ENCODE measurements at regions not wholly inside any gene's neighbourhood (a gene's known extent, or its start where the extent isn't known, plus 50 kb on each side); places are given as distances from the start of the nearest gene placed in this dataset.
"Not testable (repeated sequence)": the region's sequence is repeated elsewhere in the genome, so short reads cannot be mapped to it uniquely, and the experiment has no call there.

DNA sequence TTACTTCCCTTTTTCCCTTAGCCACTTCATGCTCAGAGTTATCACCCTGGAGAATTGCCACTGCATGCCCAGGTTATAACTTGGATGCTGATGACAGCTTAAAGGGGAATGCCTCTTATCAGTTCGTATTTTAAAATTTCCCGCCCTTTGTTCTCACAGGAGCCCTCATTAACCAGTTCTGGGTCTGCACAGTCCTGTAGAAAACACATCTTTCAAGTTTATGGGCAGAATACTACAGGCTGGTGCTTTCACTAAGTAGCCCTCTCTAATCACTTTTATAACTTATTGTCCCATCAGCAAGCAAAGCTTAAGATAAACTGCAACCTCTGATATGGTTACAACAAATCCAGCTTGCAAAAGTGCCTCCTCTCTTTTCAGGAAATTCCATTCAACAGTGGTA, 587.3 kb upstream of the UBE2E2 start:
- DNase-seq: no peak

DNA sequence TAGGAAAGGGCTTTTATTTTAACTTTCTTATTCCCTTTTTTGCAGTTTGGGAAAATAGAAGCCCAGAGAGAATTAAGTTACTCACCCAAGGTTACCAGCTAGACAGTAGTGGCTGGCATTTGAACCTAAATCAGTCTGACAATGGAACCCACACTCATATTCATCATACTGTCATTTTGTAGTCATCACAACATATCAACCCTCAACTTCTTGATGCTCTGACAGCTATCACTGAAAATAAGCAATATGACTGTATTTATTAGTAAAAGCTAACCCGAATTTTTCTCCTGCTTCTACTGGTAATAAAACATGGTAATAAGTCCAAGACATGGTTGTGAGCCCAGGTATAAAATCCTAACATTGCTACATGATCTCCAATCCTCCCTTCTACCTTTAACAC, 585.8 kb upstream of the UBE2E2 start:
- DNase-seq: no peak

DNA sequence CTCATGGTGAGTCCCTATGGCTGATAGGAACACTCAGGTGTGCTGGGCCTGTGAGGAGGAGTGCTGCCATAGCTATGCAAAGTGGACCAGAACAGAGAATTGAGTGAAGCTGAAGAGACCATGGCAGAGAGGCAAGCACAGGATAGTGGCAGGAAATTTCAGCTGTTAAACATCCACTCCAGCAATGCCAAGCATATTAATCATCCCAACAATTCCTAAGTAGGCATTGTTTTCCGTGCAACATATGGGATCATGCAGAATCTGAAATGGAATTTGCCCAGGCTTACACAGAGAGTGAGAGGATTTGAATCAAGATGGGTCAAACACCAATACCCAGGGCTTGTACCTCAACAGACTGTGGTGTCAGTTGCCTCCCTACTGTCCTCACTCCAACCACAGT, 582.6 kb upstream of the UBE2E2 start:
- no peak for DNase-seq

DNA sequence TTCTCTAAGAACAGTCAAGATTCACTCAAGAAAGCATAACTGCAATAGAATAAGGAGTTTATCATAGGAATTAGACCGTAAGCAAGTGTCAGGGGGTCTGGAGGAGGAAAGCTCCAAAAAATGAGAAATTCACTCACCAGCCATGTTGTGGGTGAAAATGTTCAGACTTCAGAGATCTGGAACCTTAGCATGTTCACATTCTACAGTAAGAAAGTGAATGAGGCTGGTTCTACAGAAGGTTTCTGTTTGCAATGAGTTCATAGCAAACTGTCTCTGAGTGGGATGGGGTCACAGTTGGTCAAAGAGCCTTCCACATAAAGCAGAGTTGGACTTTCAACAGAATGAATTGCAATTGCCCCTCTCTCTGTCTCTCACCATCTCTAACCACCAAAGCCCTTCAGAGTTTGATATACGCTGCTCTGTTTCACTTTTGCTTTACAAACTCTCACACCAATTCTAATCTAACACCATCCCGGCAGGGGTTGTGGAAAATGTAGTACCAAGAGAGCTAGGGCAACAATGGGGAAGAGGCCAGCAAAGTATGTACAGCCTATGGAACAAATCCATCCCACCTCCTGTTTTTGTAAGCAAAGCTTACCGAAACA, 581.8 kb upstream of the UBE2E2 start:
- DNase-seq: no peak

DNA sequence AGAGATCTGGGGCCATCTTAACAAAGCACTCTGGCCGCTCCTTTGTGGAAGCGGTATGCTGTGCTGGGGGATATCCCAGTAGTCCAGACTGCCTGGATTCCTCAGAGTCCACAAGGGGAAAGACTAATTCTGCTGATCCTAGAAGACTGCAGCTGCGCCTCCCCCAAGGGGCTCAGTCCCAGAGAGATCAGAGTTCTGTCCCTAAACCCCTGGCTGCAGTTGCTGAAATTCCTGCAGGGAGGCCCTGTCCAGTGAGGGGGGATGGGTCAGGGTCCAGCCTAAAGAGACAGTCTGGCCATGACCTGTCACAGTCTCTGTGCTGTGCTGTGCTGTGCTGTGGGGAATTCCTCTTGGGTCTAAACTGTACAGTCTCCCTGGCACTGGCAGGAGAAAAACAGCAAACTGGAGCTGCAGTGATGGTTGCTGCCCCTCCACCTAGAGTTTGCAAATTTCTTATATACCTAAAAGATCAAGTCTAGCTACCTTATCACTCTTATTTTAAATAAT, 575.1 kb upstream of the UBE2E2 start:
- no peak for DNase-seq

DNA sequence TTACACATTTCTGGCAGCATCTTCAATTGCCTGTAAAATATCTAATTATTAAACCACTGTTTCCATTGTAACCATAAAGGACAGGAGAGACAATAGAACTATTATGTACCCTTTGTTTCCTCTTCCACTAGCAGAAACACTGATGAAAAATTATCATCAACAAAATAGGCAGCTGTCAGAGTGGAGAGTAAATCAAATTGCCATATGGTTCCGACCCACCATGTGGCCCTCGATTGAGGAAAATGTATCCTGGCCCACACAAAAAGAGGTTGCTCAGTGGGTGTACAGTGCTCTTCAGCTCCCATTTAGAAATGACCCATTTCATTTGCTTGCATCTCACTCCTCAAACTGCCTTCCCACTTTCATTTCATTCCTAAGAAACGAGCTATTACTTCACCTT, 570.6 kb upstream of the UBE2E2 start:
- DNase-seq: no peak

DNA sequence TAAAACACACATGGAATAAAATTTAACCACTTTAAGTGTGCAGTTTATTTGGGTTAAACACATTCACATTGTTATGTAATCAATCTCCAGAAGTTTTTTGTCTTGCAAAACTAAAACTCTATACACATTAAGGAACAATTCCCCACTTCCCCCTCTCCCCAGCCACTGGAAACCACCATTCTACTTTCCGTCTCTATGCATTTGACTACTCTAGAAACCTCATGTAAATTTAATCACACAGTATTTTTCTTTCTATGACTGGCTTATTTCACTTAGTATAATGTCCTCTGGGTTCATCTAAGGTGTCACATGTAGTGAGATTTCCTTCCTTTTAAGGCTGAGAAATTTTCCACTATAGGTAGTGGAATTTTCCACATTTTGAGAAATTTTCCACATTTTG, 568.7 kb upstream of the UBE2E2 start:
- DNase-seq: no peak

DNA sequence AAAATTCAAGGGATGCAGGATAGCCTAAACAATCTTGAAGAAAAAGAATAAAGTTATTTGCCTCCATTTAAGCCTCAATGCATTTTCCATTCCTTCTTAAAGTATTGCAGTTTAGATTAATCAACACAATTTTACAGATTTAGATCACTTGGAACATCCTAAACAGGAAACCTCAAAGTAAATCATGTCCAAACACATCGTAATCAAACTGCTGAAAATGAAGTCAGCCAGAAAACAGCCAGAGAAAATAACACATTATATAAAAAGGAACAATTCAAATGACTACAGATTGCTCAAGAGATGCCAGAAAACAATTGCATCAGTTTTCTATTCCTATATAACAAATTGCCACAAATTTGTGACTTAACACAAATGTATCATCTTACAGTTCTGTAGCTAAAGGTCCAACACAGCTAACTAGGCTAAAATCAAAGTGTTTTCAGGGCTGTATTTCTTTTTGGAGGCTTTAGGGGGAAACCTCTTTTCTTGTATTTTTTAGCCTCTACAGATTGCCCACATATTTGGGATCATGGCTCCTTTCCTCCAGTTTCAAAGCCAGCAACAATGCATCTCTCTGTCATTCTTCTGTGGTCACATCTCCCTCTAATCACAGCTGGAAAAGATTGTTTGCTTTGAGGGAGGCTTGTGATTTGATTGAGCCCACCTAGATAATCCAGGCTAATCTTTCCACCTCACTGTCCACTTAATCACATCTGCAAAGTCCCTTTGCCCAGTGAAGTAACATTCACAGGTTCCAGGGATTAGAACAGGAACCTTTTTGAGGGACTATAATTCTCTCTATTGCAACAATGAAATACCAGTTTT, 543.3 kb upstream of the UBE2E2 start:
- DNase-seq: no peak

DNA sequence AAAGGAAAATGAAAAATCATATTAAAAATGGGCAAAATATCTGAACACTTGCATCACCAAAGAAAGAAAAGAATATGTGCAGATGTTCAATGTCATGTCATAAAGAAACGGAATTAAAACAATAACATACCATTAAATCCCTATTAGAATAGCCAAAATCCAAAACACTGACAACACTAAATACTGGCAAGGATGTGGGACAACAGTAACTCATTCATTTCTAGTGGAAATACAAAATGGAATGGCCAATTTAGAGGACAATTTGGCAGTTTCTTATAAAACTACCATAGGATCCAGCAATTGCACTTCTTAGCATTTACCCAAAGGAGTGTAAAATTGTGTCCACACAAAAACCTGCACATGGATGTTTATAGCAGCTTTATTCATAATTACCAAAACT, 542.5 kb upstream of the UBE2E2 start:
- no peak for DNase-seq

DNA sequence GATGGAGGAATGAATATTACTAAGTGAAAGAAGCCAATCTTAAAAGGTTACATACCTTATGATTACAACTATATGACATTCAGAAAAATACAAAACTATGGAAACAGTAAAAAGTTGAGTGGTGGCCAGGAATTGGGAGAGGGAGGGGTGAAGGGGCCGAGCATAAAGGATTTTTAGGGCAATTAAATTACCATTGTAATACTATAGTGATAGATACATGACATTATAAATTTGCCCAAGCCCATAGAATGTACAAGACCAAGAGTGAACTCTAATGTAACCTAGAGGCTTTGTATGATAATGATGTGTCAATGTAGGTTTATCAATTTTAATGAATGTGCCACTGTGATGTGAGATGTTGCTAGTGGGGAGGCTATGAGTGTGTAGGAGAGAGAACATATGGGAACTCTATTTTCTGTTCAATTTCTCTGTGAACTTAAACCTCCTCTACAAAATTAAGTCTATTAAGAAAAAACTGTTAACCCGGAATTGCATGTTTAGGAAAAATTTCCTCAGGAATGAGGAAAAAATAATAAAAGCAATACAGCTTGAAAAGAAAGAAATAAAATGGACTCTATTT, 541.9 kb upstream of the UBE2E2 start:
- no peak for DNase-seq

DNA sequence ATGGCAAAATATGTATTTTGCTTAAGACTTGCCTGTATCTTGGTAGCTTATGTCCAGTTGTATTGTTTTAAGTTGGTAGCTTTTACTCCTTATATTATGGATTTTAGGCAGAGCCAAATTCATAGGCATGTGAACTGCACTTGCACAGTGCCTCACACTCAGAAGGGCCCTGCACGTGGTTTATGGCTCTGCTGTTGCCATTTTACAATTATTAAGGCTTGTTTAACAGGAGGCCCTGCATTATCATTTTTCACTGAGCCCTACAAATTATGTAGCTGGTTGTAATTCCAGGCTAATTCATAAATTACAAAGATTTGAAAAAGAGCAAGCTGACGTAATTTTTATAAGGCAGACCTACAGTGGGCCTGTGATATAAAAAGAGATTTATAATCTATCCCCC, 537.6 kb upstream of the UBE2E2 start:
- DNase-seq: no peak

DNA sequence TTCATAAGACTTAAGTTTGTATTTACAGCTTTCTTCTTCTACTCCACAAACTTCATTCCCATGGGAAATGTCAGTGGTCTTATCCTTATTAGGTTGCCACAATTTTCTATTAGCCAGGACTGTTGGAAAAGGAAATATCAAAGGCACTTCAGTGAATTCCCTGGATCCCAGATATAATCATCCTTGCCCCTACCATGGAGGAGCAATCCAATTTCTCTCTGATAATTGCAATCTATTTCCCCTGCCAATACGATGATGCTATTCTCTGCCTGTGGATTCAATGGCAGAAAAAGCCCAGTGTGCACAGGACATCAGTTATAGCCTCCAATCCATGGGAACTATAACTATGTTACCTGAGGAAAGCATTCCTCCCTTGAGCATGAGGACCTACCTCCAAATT, 536.4 kb upstream of the UBE2E2 start:
- no peak for DNase-seq

DNA sequence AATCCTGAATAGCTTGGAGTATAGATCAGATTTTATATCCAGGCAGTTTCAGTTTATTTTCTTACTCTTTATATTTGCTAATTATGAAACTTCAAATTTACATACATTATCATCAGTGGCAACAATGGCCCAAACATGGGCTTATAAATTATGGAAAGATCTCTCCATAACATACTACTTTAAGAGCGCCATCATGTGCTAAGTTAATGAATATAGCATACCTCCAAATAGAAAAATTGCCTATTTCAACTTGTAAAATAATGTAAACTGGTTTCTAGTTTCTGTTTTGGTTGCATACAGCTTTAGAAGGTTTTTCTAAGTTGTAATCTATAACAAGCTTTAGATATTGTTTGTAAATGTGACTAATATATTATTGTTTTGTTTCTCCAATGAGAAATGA, 531.3 kb upstream of the UBE2E2 start:
- DNase-seq: no peak

DNA sequence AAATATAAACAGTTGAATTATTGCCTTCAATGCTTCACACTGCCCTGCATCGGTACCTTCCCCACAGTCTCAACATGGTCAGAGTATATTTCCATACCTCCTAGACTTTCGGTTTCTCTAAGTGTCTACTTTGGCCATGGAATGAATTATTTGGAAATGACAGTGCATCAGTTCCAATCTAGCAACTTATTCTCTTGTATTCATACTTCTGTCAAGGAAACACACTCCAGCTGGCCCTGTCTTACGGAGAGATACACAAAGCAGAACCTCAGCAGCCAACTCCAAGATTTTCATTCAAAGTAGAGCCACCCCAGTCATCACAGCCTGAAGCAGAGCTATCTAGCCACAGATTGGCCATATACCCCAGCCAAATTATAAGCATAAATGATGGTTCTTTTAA, 518.4 kb upstream of the UBE2E2 start:
- no peak for DNase-seq

DNA sequence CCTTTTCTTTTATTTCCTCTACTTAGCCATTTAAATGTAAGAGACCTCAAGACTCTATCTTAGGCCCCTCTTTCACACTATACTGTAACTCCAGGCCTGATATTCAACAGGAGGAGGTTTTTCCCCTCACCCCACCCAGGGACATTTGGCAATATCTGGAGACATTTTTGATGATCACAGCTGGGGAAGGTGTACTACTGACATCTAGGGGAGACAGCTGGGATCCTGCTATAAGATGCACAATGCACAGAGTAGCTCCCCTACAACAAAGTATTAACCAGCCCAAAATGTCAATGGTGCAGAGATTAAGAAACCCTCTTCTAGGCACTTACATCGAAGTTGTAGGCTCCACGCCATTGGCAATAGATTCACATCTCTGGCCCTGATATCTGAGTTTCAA, 517.5 kb upstream of the UBE2E2 start:
- DNase-seq: no peak

DNA sequence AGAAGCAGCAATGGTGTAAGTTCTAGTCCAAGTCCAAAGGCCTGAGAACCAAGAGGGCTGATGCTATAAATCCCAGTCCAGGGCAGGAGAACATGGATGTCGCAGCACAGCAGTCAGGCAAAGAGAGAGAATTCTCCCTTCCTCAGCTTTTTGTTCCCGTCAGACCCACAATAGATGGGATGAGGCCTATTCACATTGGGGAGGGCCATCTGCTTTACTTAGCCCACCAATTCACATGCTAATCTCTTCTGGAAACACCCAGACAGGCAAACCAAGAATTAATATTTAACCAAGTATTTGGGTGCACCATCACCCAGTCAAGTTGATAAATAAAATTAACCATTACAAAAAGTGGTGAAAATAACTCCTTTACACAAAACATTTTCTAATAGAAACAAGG, 511.7 kb upstream of the UBE2E2 start:
- DNase-seq: no peak

DNA sequence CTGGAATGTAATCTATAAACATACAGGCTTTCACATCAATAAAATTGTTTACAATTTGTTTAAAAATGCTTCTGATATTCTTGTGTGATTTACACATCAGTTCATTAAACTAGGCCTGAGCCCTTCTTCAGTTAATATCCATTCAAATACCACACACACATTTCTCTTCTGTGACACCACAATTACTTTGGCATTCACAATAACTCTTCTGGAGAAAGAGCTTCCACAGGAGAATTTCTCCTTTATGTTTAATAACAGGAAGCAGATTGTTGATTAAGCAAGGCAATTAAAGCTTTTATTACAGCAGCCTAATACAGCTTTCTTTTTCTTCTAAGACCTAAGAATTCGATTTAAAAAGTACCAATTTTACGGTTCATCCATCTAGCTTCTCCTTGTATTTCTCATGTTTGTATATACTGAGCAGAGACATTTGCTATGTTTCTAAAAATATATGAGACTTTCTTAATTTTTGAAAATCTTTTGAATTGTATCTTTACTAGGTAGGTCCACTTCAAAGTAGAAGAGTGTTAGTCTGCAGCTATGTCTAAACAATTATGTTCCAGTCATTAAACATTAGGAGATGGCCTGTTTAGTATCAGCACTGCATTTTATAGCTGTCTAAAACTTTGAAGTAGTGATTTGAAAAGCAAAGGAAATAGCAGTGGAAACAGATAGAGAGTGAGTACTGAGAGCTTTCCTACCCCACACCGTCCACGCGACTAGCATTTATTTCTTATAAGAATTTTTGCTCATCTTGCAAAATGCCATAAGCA, 511.1 kb upstream of the UBE2E2 start:
- DNase-seq: no peak

DNA sequence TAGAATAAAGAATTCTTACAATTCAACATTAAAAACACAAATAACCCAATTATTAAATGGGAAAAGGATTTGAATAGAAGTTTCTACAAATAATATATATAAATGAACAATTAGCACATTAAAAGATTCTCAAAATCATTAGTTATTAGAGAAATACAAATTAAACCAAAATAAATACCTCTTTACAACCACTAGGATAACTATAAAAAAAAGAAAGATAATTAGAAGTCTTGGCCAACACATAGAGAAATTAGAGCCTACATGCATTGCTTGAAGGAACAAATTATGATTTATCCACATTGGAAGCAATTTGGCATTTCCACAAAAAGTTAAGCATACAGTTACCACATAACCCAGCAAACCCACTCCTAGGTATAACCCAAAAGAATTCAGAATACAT, 502.3 kb upstream of the UBE2E2 start:
- no peak for DNase-seq

DNA sequence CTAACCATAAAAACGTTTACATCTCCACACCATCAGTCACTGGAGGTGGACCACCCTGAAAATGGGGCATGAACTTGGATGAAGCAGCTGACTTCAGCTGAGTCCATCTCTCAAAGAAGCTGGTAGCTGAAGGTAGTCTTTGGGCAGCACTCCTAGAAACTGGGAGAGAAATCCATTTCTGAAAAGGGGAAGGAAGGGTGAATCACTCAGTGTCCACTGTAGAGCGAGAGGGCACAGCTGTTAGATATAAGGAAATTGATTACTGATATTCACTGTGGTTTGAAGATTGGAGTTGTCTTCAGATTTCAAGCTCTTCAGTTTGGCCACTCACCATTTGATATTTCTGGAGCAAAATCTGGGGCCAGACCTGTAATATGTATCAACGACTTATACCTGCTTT, 499.0 kb upstream of the UBE2E2 start:
- no peak for DNase-seq

DNA sequence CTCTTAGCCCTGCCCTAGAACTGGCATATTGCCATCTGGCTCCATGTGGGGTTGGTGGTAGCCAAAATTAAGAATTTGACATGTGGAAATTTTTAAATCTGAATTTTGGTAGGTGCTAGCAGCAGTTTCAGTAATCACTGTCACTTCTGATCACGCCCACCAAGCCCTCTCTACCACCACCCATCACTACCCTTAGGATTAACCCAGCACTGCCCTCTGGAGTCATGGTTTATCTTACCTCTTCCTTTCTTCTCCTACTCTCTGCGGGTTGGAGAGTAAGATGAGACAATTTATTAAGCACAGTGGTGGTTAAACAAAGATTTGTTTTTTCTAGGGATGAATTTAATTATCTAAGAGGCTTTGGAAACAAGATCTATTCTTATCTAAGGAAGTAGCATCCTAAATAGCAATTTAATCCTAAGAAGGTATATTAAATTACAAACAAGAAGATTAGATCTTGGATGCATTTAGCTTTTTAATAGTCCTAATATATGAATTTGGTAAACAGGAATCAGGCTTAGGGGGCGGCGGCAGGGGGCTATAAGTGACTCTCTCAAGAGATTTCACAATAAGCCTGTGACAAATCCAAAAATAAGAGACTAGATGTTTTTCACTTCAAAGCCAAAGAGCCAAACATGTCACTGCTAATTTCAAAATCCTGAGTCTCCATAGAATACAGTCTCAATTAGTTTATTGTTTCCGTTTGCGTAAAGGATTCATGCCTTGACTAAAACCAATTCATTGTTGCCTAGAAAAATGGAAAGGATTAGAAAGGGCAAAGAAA, 498.4 kb upstream of the UBE2E2 start:
- DNase-seq: no peak

DNA sequence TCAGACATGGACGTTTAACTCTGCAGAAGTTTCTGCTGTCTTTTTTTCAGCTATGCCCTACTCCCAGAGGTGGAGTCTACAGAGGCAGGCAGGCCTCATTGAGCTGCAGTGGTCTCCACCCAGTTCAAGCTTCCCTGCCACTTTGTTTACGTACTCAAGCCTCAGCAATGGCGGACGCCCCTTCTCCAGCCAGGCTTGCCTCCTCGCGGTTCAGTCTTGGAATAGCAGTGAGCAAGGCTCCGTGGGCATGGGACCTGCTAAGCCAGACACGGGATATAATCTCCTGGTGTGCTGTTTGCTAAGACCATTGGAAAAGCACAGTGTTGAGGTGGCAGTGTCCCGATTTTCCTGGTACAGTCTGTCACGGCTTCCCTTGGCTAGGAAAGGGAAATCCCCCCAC, 496.2 kb upstream of the UBE2E2 start:
- not testable (repeated sequence) for DNase-seq

DNA sequence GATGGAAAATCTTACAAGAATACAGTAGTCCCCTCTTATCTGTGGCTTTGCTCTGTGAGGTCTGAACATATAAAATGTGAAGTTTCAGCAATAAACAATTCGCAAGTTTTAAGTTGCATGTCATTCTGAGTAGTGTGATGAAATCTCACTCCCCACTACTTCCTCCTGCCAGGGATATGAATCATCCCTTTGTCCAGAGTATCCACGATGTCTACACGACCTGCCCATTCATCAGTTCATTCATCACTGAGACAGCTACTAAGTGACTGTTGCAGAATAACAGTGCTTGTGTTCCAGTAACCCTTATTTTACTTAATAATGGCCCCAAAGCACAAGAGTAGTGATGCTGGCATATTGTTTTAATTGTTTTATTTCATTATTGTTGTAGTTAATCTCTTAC, 489.2 kb upstream of the UBE2E2 start:
- DNase-seq: no peak

DNA sequence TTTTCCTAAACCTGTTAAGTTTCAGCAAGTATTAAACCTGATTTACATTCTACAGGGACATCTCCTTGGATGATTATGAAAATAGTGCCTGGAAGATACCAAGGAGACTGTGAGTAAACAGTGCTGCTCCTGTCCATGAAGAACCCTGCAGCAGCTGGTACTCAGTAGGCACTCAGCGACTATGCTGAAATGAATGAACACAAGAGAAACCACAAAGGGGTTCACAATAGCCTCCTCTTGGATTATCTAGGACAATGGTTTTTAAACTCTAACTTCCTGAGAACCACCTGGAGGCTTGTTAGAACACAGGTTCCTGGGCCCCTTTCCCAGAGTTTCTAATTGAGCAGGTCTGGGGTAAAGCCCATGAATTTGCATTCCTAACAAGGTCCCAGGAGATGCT, 488.4 kb upstream of the UBE2E2 start:
- DNase-seq: no peak

Data from femur (tissue), 1 donor.